ENCODE measurements at regions not wholly inside any gene's neighbourhood (a gene's known extent, or its start where the extent isn't known, plus 50 kb on each side); places are given as distances from the start of the nearest gene placed in this dataset.
A peak's percentile ranks its signal among the peaks of the same experiment; 100 is the strongest.

- Histone ChIP-seq H3K4me1 (ENCODE audit: control insufficient read depth, extremely low read depth, insufficient read depth, low read length) (peaks cover 3% of the 10 kb centered on the region), H4K20me1 (ENCODE audit: control insufficient read depth, extremely low read depth, insufficient read depth, low read length) (no peaks in the 10 kb centered on the region), H3K9ac (ENCODE audit: insufficient read depth, low read length) (no peak overlapping the region), H3K4me2 (ENCODE audit: extremely low read depth, insufficient read depth, low read length) (no peak overlapping the region), H3K9me3 (ENCODE audit: control insufficient read depth, insufficient read depth, low read depth, low read length) (no peaks in the 10 kb centered on the region), H3K27ac (ENCODE audit: insufficient read depth, low read length) (no peak overlapping the region), H3K27me3 (ENCODE audit: control insufficient read depth, insufficient read depth, low read length) (no peaks in the 10 kb centered on the region), H2AFZ (ENCODE audit: low read length) (no peak overlapping the region), H3K4me3 (replicated peaks in 1 of 4; ENCODE audit: control extremely low read depth in 1 of 4, insufficient read depth in 1 of 4, low read depth in 3 of 4, low read length in 4 of 4) (no peak overlapping the region), H3K36me3 (ENCODE audit: control insufficient read depth, insufficient read depth, low read length) (no peaks in the 10 kb centered on the region), H3K79me2 (ENCODE audit: control insufficient read depth, insufficient read depth, low read length) (no peaks in the 10 kb centered on the region)
- TF ChIP-seq CTCF (conservative IDR thresholded peaks at IDR 0.05 in 1 of 2, IDR thresholded peaks at IDR 0.05 in 1 of 2; ENCODE audit: low read depth in 1 of 2, low read length in 2 of 2) (no peak), EZH2 (IDR thresholded peaks at IDR 0.05; ENCODE audit: low read length, missing control alignments) (no peak)
- no peak for DNase-seq (ENCODE audit: low read depth in 2 of 2)
These were observed 151.8 kb downstream of the RDH14 start for GRCh38 chr2:18408638-18409037.

GRCh38 chr2:18406219-18406618, 154.2 kb downstream of the RDH14 start:
- Histone ChIP-seq H3K4me1 (ENCODE audit: control insufficient read depth, extremely low read depth, insufficient read depth, low read length) (no peaks in the 10 kb centered on the region), H3K4me2 (ENCODE audit: extremely low read depth, insufficient read depth, low read length) (no peak overlapping the region), H3K27ac (ENCODE audit: insufficient read depth, low read length) (no peak overlapping the region), H4K20me1 (ENCODE audit: control insufficient read depth, extremely low read depth, insufficient read depth, low read length) (no peaks in the 10 kb centered on the region), H2AFZ (ENCODE audit: low read length) (no peak overlapping the region), H3K79me2 (ENCODE audit: control insufficient read depth, insufficient read depth, low read length) (no peaks in the 10 kb centered on the region), H3K36me3 (ENCODE audit: control insufficient read depth, insufficient read depth, low read length) (no peaks in the 10 kb centered on the region), H3K9me3 (ENCODE audit: control insufficient read depth, insufficient read depth, low read depth, low read length) (no peaks in the 10 kb centered on the region), H3K9ac (ENCODE audit: insufficient read depth, low read length) (no peak overlapping the region), H3K27me3 (ENCODE audit: control insufficient read depth, insufficient read depth, low read length) (no peaks in the 10 kb centered on the region), H3K4me3 (replicated peaks in 1 of 4; ENCODE audit: control extremely low read depth in 1 of 4, insufficient read depth in 1 of 4, low read depth in 3 of 4, low read length in 4 of 4) (no peak overlapping the region)
- TF ChIP-seq CTCF (conservative IDR thresholded peaks at IDR 0.05 in 1 of 2, IDR thresholded peaks at IDR 0.05 in 1 of 2; ENCODE audit: low read depth in 1 of 2, low read length in 2 of 2) (no peak), EZH2 (IDR thresholded peaks at IDR 0.05; ENCODE audit: low read length, missing control alignments) (no peak)
- peak in 1 of 2 donors; percentile 38 for DNase-seq (ENCODE audit: low read depth in 2 of 2)

- H3K4me2 ChIP-seq (ENCODE audit: extremely low read depth, insufficient read depth, low read length): no peak overlapping the region
- H3K27me3 ChIP-seq (ENCODE audit: control insufficient read depth, insufficient read depth, low read length): no peaks in the 10 kb centered on the region
- no peak for TF ChIP-seq CTCF (conservative IDR thresholded peaks at IDR 0.05 in 1 of 2, IDR thresholded peaks at IDR 0.05 in 1 of 2; ENCODE audit: low read depth in 1 of 2, low read length in 2 of 2)
- TF ChIP-seq EZH2 (IDR thresholded peaks at IDR 0.05; ENCODE audit: low read length, missing control alignments): no peak
These were observed 155.7 kb downstream of the RDH14 start for GRCh38 chr2:18404708-18405107.

More at GRCh38 chr2:18404708-18405107, 155.7 kb downstream of the RDH14 start:
- Histone ChIP-seq H3K4me1 (ENCODE audit: control insufficient read depth, extremely low read depth, insufficient read depth, low read length) (no peaks in the 10 kb centered on the region), H3K27ac (ENCODE audit: insufficient read depth, low read length) (no peak overlapping the region), H3K79me2 (ENCODE audit: control insufficient read depth, insufficient read depth, low read length) (no peaks in the 10 kb centered on the region), H4K20me1 (ENCODE audit: control insufficient read depth, extremely low read depth, insufficient read depth, low read length) (no peaks in the 10 kb centered on the region), H3K9ac (ENCODE audit: insufficient read depth, low read length) (no peak overlapping the region), H3K4me3 (replicated peaks in 1 of 4; ENCODE audit: control extremely low read depth in 1 of 4, insufficient read depth in 1 of 4, low read depth in 3 of 4, low read length in 4 of 4) (no peak overlapping the region), H3K36me3 (ENCODE audit: control insufficient read depth, insufficient read depth, low read length) (no peaks in the 10 kb centered on the region), H2AFZ (ENCODE audit: low read length) (no peak overlapping the region), H3K9me3 (ENCODE audit: control insufficient read depth, insufficient read depth, low read depth, low read length) (no peaks in the 10 kb centered on the region)
- no peak for DNase-seq (ENCODE audit: low read depth in 2 of 2)

Data from fibroblast of lung (primary cell).